Mesendoderm (in vitro differentiated cells): ENCODE measurements at regions not wholly inside any gene's neighbourhood (a gene's known extent, or its start where the extent isn't known, plus 50 kb on each side); places are given as distances from the start of the nearest gene placed in this dataset.

ENCODE experiments used
- DNase-seq: peaks from one replicate; pipeline ENCODE4 v3.0.0; 2013
- H2AK5ac ChIP-seq: 2 replicates; pipeline ENCODE4 v1.6.1; 2013; ENCODE audit warnings: low read length, inconsistent platforms
- H2BK120ac ChIP-seq: 2 replicates; pipeline ENCODE4 v1.6.1; 2013; ENCODE audit warnings: low read depth, mild to moderate bottlenecking, low read length, moderate library complexity, mixed read lengths
- H2BK15ac ChIP-seq: replicated peaks from 2 replicates; pipeline ENCODE4 v1.6.1; 2013; ENCODE audit warnings: low read depth, mild to moderate bottlenecking, moderate library complexity
- H2BK5ac ChIP-seq: 2 replicates; pipeline ENCODE4 v1.6.1; 2013; ENCODE audit warnings: low read length, inconsistent platforms
- H3K18ac ChIP-seq: 2 replicates; pipeline ENCODE4 v1.6.1; 2013; ENCODE audit warnings: mild to moderate bottlenecking, low read length, mixed read lengths
- H3K23ac ChIP-seq: one replicate; pipeline ENCODE4 v1.6.1; 2013; ENCODE audit warnings: low read length
- H3K27ac ChIP-seq: 2 replicates; pipeline ENCODE4 v1.5.1; 2013; ENCODE audit warnings: low read depth, mild to moderate bottlenecking, inconsistent platforms, low read length, moderate library complexity
- H3K27me3 ChIP-seq: 2 replicates; pipeline ENCODE4 v1.6.1; 2013; ENCODE audit warnings: low read length, control low read depth, mild to moderate bottlenecking, inconsistent platforms; ENCODE audit not compliant: insufficient read depth, poor library complexity
- H3K36me3 ChIP-seq: 2 replicates; pipeline ENCODE4 v1.6.1; 2013; ENCODE audit warnings: low read length, inconsistent platforms; ENCODE audit not compliant: control insufficient read depth, insufficient read depth
- H3K4ac ChIP-seq: one replicate; pipeline ENCODE4 v1.6.1; 2013; ENCODE audit warnings: low read depth, mild to moderate bottlenecking, low read length, moderate library complexity
- H3K4me1 ChIP-seq: 2 replicates; pipeline ENCODE4 v1.6.1; 2013; ENCODE audit warnings: low read depth, low read length, inconsistent platforms; ENCODE audit not compliant: control insufficient read depth
- H3K4me2 ChIP-seq: 2 replicates; pipeline ENCODE4 v1.6.1; 2013; ENCODE audit warnings: low read length
- H3K4me3 ChIP-seq: 2 replicates; pipeline ENCODE4 v1.5.1; 2013; ENCODE audit warnings: mild to moderate bottlenecking, low read length
- H3K56ac ChIP-seq: one replicate; pipeline ENCODE4 v1.6.1; 2013; ENCODE audit warnings: low read length
- H3K79me1 ChIP-seq: 2 replicates; pipeline ENCODE4 v1.6.1; 2013; ENCODE audit warnings: low read length, inconsistent platforms
- H3K79me2 ChIP-seq: 2 replicates; pipeline ENCODE4 v1.6.1; 2013; ENCODE audit warnings: mild to moderate bottlenecking, low read length; ENCODE audit not compliant: control insufficient read depth, insufficient read depth
- H3K9ac ChIP-seq: 2 replicates; pipeline ENCODE4 v1.6.1; 2013; ENCODE audit warnings: low read length, inconsistent platforms
- H4K5ac ChIP-seq: one replicate; pipeline ENCODE4 v1.6.1; 2013; ENCODE audit warnings: low read length
- H4K8ac ChIP-seq: one replicate; pipeline ENCODE4 v1.6.1; 2013; ENCODE audit warnings: low read depth, mild to moderate bottlenecking, control low read depth, low read length, moderate library complexity
- WGBS: extraction: QIAGEN DNeasy Blood & Tissue Kit; methylation state at CpG from one replicate; pipeline ENCODE4 v1.1.7; 2013; ENCODE audit warnings: low lambda C conversion rate, missing lambda C conversion rate; ENCODE audit not compliant: insufficient coverage; ENCODE audit errors: extremely low coverage; 5-methylcytosine and 5-hydroxymethylcytosine counted together

DNA sequence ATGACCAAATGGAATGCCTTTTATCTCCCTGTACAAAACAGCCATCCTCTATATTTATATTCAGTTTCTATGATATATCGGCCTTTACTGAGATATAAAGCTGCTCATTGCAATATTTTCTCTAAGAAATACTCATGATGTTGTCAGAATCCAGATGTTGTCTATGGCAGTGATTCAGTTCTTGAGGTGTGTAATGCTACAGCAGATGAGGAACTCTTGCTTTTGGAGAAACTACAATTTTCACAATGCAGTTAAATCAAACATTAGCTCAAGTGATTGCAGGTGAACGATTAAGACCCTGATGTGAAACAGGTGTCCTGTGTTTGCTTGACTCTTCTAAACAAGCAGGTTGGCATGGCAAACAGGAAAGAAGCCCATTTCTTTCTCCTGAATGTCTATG is 256.2 kb upstream of the CDH20 start:
- no peak overlapping the region for H2BK5ac ChIP-seq
- no peak overlapping the region for H2BK15ac ChIP-seq
- H2BK120ac ChIP-seq: no peak overlapping the region
- H3K23ac ChIP-seq: no peak overlapping the region
- no peak overlapping the region for H3K27ac ChIP-seq
- H3K4me2 ChIP-seq: no peak overlapping the region
- no peaks in the 10 kb centered on the region for H3K36me3 ChIP-seq
- no peak overlapping the region for H3K18ac ChIP-seq
- H4K5ac ChIP-seq: no peak overlapping the region
- H3K56ac ChIP-seq: no peak overlapping the region
- no peaks in the 10 kb centered on the region for H3K79me2 ChIP-seq
- no peak overlapping the region for H3K4me3 ChIP-seq
- no peak overlapping the region for H4K8ac ChIP-seq
- no peak for DNase-seq
- H3K27me3 ChIP-seq: no peaks in the 10 kb centered on the region
- no peaks in the 10 kb centered on the region for H3K4me1 ChIP-seq
- no peaks in the 10 kb centered on the region for H3K79me1 ChIP-seq
- WGBS: no CpG with 5 or more reads among the region's 2 CpGs
- H2AK5ac ChIP-seq: no peak overlapping the region
- H3K4ac ChIP-seq: no peak overlapping the region
- no peak overlapping the region for H3K9ac ChIP-seq

DNA sequence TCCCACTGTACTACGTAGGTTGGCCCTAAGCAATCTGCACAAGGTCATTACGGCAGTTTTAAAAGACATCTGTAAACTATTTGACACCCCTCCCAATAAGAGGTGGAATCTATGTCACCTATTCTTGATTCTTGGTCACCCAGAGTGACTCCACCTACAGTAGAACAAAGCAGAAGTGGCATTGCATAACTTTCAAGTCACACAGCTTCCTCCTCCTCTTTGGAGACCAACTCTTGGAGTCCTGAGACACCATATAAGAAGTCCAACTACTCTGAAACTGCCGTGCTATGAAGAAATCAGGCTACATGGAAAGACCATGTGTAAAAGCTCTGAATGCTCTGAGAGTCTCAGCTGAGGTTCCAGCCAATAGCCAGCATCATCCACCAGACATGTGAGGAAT is 253.5 kb upstream of the CDH20 start:
- Histone ChIP-seq H3K36me3 (no peaks in the 10 kb centered on the region), H4K5ac (no peak overlapping the region), H3K27me3 (no peaks in the 10 kb centered on the region), H4K8ac (no peak overlapping the region), H2AK5ac (no peak overlapping the region), H3K18ac (no peak overlapping the region), H3K79me2 (no peaks in the 10 kb centered on the region), H3K23ac (no peak overlapping the region), H2BK5ac (no peak overlapping the region), H3K9ac (no peak overlapping the region), H3K79me1 (no peaks in the 10 kb centered on the region), H2BK120ac (no peak overlapping the region), H3K4me1 (no peaks in the 10 kb centered on the region), H3K4me3 (no peak overlapping the region), H2BK15ac (no peak overlapping the region), H3K27ac (no peak overlapping the region), H3K4me2 (no peak overlapping the region), H3K4ac (no peak overlapping the region), H3K56ac (no peak overlapping the region)
- WGBS: no CpG with 5 or more reads among the region's 3 CpGs
- no peak for DNase-seq

DNA sequence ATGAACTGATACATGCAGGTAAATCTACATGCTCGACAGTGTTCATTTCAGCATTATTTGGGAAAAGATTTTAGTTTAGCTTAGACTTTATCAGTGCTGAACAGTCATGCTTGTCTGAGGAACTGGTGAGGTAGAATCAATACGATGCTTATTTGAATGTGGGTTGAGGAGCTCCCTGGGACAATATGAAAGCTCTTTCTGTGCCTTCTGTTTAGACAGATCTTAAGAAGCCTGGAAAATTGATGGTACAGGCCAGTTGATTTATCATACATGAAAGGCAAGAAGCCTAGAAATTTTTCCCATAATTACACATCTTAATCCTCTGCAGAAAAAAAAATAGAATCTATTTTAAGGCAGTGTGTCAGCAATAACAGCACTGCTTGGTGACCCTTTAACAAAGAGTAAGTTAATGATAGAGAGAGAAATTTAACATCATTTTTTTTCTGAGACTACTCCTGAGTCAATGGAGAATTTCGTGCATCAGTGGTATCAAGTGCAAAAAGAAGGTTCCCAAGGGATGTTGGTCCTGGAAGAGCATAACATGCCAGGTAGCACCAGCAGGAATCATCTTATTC is 252.2 kb upstream of the CDH20 start:
- Histone ChIP-seq H3K79me2 (no peaks in the 10 kb centered on the region), H3K23ac (no peak overlapping the region), H3K18ac (no peak overlapping the region), H2BK120ac (no peak overlapping the region), H3K36me3 (no peaks in the 10 kb centered on the region), H2AK5ac (no peak overlapping the region), H2BK5ac (no peak overlapping the region), H3K9ac (no peak overlapping the region), H3K27ac (no peak overlapping the region), H3K4me2 (no peak overlapping the region), H3K27me3 (no peaks in the 10 kb centered on the region), H4K5ac (no peak overlapping the region), H3K79me1 (no peaks in the 10 kb centered on the region), H3K4ac (no peak overlapping the region), H3K4me3 (no peak overlapping the region), H3K4me1 (no peaks in the 10 kb centered on the region), H3K56ac (no peak overlapping the region), H2BK15ac (no peak overlapping the region), H4K8ac (no peak overlapping the region)
- WGBS: no CpG with 5 or more reads among the region's 3 CpGs
- no peak for DNase-seq

DNA sequence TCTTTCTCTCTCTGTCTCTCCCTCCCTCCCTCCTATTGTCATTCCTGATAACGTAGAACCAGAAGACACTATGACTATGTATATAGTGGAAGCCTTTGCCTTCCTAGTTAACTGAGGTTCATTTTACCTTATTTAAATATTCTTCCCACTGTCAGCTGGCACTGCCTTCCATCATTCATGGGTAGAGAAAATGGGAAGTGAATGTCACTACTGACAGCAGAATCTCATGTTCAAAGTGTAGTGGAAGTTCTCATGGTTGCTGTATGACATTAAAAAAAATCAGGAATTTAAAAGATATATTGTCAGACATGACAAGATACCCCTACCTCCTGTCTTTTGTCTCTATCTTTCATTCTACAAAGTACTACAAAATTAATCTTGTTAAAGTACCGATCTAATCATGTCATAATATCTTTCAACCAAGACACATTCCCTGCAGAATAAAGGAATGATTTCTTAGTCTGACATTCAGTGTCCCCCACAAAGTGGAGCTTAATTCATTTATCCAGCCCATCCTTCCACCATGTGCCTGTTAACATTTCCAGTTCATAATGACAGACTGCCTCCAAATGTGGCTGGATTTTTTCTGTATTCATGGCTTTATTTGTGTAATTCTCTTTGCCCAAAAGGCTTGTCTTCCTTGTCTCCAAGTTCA is 250.1 kb upstream of the CDH20 start:
- Histone ChIP-seq H2BK15ac (no peak overlapping the region), H3K79me2 (no peaks in the 10 kb centered on the region), H3K23ac (no peak overlapping the region), H3K9ac (no peak overlapping the region), H4K8ac (no peak overlapping the region), H3K18ac (no peak overlapping the region), H3K36me3 (no peaks in the 10 kb centered on the region), H3K27me3 (no peaks in the 10 kb centered on the region), H2AK5ac (no peak overlapping the region), H3K56ac (no peak overlapping the region), H3K4me3 (no peak overlapping the region), H3K4ac (no peak overlapping the region), H2BK5ac (no peak overlapping the region), H3K4me1 (no peaks in the 10 kb centered on the region), H4K5ac (no peak overlapping the region), H3K27ac (no peak overlapping the region), H2BK120ac (no peak overlapping the region), H3K4me2 (no peak overlapping the region), H3K79me1 (no peaks in the 10 kb centered on the region)
- no CpG with 5 or more reads among the region's 2 CpGs for WGBS
- no peak for DNase-seq

DNA sequence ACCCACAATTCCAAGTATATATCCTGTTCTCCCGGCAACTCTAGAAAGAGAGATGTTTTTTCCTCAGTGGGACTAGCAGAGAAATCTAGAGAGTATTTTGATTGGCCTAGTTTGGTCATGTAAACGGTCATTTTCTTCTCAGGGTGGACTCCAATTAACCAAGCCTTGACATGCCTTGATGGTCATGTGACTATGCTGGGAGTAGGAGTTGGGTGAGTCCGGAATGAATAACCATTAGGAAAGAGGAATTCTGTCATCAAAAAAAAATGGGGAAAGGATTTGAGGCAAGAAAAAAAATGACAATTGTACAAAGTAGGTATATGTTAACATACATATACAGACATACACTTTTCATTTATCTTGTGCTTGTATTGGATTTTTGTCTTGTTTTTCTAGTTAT is 248.2 kb upstream of the CDH20 start:
- Histone ChIP-seq H3K27ac (no peak overlapping the region), H3K9ac (no peak overlapping the region), H2BK5ac (no peak overlapping the region), H2BK15ac (no peak overlapping the region), H3K18ac (no peak overlapping the region), H3K23ac (no peak overlapping the region), H3K4me2 (no peak overlapping the region), H2AK5ac (no peak overlapping the region), H3K27me3 (no peaks in the 10 kb centered on the region), H4K5ac (no peak overlapping the region), H3K36me3 (no peaks in the 10 kb centered on the region), H4K8ac (no peak overlapping the region), H3K4ac (no peak overlapping the region), H3K56ac (no peak overlapping the region), H2BK120ac (no peak overlapping the region), H3K4me1 (no peaks in the 10 kb centered on the region), H3K79me2 (no peaks in the 10 kb centered on the region), H3K79me1 (no peaks in the 10 kb centered on the region), H3K4me3 (no peak overlapping the region)
- no CpG with 5 or more reads among the region's 3 CpGs for WGBS
- no peak for DNase-seq

DNA sequence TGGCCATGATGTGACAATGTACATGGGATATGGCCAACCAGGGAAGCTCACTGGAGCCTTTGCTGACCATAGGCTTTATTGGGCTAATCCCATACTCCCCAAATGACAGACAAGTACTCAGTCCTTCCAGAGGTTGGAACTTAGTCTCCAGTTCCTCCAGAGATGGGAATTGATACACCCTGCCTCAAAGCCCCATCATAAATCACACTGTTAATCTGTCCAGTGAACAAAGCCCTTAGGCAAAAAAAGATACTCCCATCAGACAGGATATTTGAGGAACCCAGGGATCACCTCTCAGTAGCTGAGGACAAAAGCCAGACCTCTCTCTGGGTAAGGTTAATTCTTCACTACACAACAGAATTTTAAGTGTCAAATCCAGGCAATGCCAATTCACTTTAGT is 247.5 kb upstream of the CDH20 start:
- H3K18ac ChIP-seq: no peak overlapping the region
- DNase-seq: peak; percentile 6
- no peaks in the 10 kb centered on the region for H3K36me3 ChIP-seq
- no peak overlapping the region for H3K4me2 ChIP-seq
- no peak overlapping the region for H2BK15ac ChIP-seq
- no peak overlapping the region for H2AK5ac ChIP-seq
- no peak overlapping the region for H2BK120ac ChIP-seq
- no peaks in the 10 kb centered on the region for H3K27me3 ChIP-seq
- no peak overlapping the region for H3K27ac ChIP-seq
- no peak overlapping the region for H3K56ac ChIP-seq
- no peak overlapping the region for H3K4me3 ChIP-seq
- H3K79me1 ChIP-seq: no peaks in the 10 kb centered on the region
- no peak overlapping the region for H2BK5ac ChIP-seq
- no peak overlapping the region for H4K8ac ChIP-seq
- no peak overlapping the region for H3K23ac ChIP-seq
- H3K4me1 ChIP-seq: no peaks in the 10 kb centered on the region
- no peak overlapping the region for H3K9ac ChIP-seq
- no peaks in the 10 kb centered on the region for H3K79me2 ChIP-seq
- no peak overlapping the region for H3K4ac ChIP-seq
- H4K5ac ChIP-seq: no peak overlapping the region
